GM19438 (cell line): ENCODE measurements at regions not wholly inside any gene's neighbourhood (a gene's known extent, or its start where the extent isn't known, plus 50 kb on each side); places are given as distances from the start of the nearest gene placed in this dataset.

Experiments
- ATAC-seq: cut with Tn5 transposase; IDR thresholded peaks from one replicate; pipeline ENCODE4 v1.9.1; 2021; ENCODE audit warnings: low read depth; ENCODE audit not compliant: unreplicated experiment

- ATAC-seq: no peak
These were observed 158.1 kb upstream of the IER5L start for GRCh38 chr9:129336130-129336528.

GRCh38 chr9:129335464-129336129, 157.5 kb upstream of the IER5L start:
- ATAC-seq: no peak

GRCh38 chr9:129334105-129334935, 156.3 kb upstream of the IER5L start:
- no peak for ATAC-seq

GRCh38 chr9:129333617-129334104, 155.6 kb upstream of the IER5L start:
- ATAC-seq: no peak

- no peak for ATAC-seq
These were observed 154.5 kb upstream of the IER5L start for GRCh38 chr9:129332581-129332980.

GRCh38 chr9:129331772-129332500, 153.9 kb upstream of the IER5L start:
- no peak for ATAC-seq

GRCh38 chr9:129331493-129331765, 153.4 kb upstream of the IER5L start:
- no peak for ATAC-seq

- ATAC-seq: no peak
These were observed 152.8 kb upstream of the IER5L start for GRCh38 chr9:129330711-129331492.

- ATAC-seq: no peak
These were observed 150.4 kb upstream of the IER5L start for GRCh38 chr9:129328355-129329042.

- ATAC-seq: no peak
These were observed 149.7 kb upstream of the IER5L start for GRCh38 chr9:129327552-129328328.

GRCh38 chr9:129326061-129327005, 148.3 kb upstream of the IER5L start:
- no peak for ATAC-seq

- no peak for ATAC-seq
These were observed 146.9 kb upstream of the IER5L start for GRCh38 chr9:129324808-129325502.

GRCh38 chr9:129323999-129324553, 146.0 kb upstream of the IER5L start:
- ATAC-seq: no peak

GRCh38 chr9:129323376-129323998, 145.4 kb upstream of the IER5L start:
- no peak for ATAC-seq

GRCh38 chr9:129322641-129323375, 144.7 kb upstream of the IER5L start:
- ATAC-seq: no peak

GRCh38 chr9:129322022-129322621, 144.1 kb upstream of the IER5L start:
- no peak for ATAC-seq
